Fibroblast of lung (primary cell): ENCODE measurements at regions not wholly inside any gene's neighbourhood (a gene's known extent, or its start where the extent isn't known, plus 50 kb on each side); places are given as distances from the start of the nearest gene placed in this dataset.

ENCODE experiments used
- DNase-seq, 2 donors: peaks; one replicate each; pipeline versions ENCODE4 v3.0.0 to v3.0.0-alpha.2; 2010; ENCODE audit warnings: low read depth in 2 of 2
- H2AFZ ChIP-seq: 2 replicates; pipeline ENCODE4 v1.5.1; 2012; ENCODE audit warnings: low read length, control low read depth, inconsistent platforms
- H3K27ac ChIP-seq: 2 replicates; pipeline ENCODE4 v1.5.1; 2011; ENCODE audit warnings: low read length, control low read depth; ENCODE audit not compliant: insufficient read depth
- H3K27me3 ChIP-seq: 2 replicates; pipeline ENCODE4 v1.5.1; 2011; ENCODE audit warnings: mild to moderate bottlenecking, low read length; ENCODE audit not compliant: control insufficient read depth, insufficient read depth
- H3K36me3 ChIP-seq: 2 replicates; pipeline ENCODE4 v1.5.1; 2011; ENCODE audit warnings: low read length; ENCODE audit not compliant: control insufficient read depth, insufficient read depth
- H3K4me1 ChIP-seq: 2 replicates; pipeline ENCODE4 v1.5.1; 2011; ENCODE audit warnings: low read length; ENCODE audit not compliant: control insufficient read depth, insufficient read depth; ENCODE audit errors: extremely low read depth
- H3K4me2 ChIP-seq: 2 replicates; pipeline ENCODE4 v1.5.1; 2011; ENCODE audit warnings: low read length, control low read depth; ENCODE audit not compliant: insufficient read depth; ENCODE audit errors: extremely low read depth
- H3K4me3 ChIP-seq, 4 experiments: fragments of 200-600 bp in 1 of 4; sonication (generic) in 1 of 4; replicated peaks in 1 of 4; 2 replicates each; pipeline ENCODE4 v1.5.1; 2011 to 2016; ENCODE audit warnings: low read length in 4 of 4, low read depth in 3 of 4, mild to moderate bottlenecking in 3 of 4, control low read depth in 2 of 4, inconsistent platforms in 1 of 4, mixed read lengths in 1 of 4; ENCODE audit not compliant: insufficient read depth in 1 of 4; ENCODE audit errors: control extremely low read depth in 1 of 4
- H3K79me2 ChIP-seq: 2 replicates; pipeline ENCODE4 v1.5.1; 2012; ENCODE audit warnings: mild to moderate bottlenecking, low read length, inconsistent platforms; ENCODE audit not compliant: control insufficient read depth, insufficient read depth
- H3K9ac ChIP-seq: 2 replicates; pipeline ENCODE4 v1.5.1; 2011; ENCODE audit warnings: mild to moderate bottlenecking, low read length, control low read depth; ENCODE audit not compliant: insufficient read depth
- H3K9me3 ChIP-seq: 2 replicates; pipeline ENCODE4 v1.5.1; 2012; ENCODE audit warnings: low read depth, low read length; ENCODE audit not compliant: control insufficient read depth, insufficient read depth
- H4K20me1 ChIP-seq: 2 replicates; pipeline ENCODE4 v1.5.1; 2011; ENCODE audit warnings: low read length; ENCODE audit not compliant: control insufficient read depth, insufficient read depth; ENCODE audit errors: extremely low read depth
- CTCF ChIP-seq, 2 donors: IDR thresholded peaks in 1 of 2; conservative IDR thresholded peaks in 1 of 2; 1 replicate in 1 of 2; 2 replicates in 1 of 2; pipeline ENCODE4 v1.5.1; 2011 to 2012; ENCODE audit warnings: low read length in 2 of 2, control low read depth in 1 of 2, inconsistent platforms in 1 of 2, low read depth in 1 of 2, mild to moderate bottlenecking in 1 of 2
- EZH2 ChIP-seq: IDR thresholded peaks from 2 replicates; pipeline ENCODE4 v1.5.1; 2012; ENCODE audit warnings: low read length, control low read depth, mild to moderate bottlenecking; ENCODE audit errors: missing control alignments

GRCh38 chr20:40939667-40940066, 89.0 kb upstream of the TOP1 start:
- Histone ChIP-seq H3K4me2 (no peak overlapping the region), H3K4me3 (no peak overlapping the region), H3K9ac (no peak overlapping the region), H3K36me3 (no peaks in the 10 kb centered on the region), H3K27me3 (no peaks in the 10 kb centered on the region), H2AFZ (no peak overlapping the region), H3K79me2 (no peaks in the 10 kb centered on the region), H3K27ac (no peak overlapping the region), H4K20me1 (no peaks in the 10 kb centered on the region), H3K9me3 (no peaks in the 10 kb centered on the region), H3K4me1 (no peaks in the 10 kb centered on the region)
- TF ChIP-seq CTCF (conservative IDR thresholded peaks at IDR 0.05 in 1 of 2, IDR thresholded peaks at IDR 0.05 in 1 of 2; ENCODE audit: low read depth in 1 of 2, low read length in 2 of 2) (no peak), EZH2 (no peak)
- no peak for DNase-seq

GRCh38 chr20:40941133-40941610, 87.5 kb upstream of the TOP1 start:
- no peaks in the 10 kb centered on the region for H3K4me1 ChIP-seq
- no peak overlapping the region for H3K27ac ChIP-seq
- H3K4me3 ChIP-seq = no peak overlapping the region
- no peak for DNase-seq
- H3K4me2 ChIP-seq = no peak overlapping the region
- no peaks in the 10 kb centered on the region for H4K20me1 ChIP-seq
- H3K9me3 ChIP-seq = no peaks in the 10 kb centered on the region
- no peak overlapping the region for H2AFZ ChIP-seq
- no peak overlapping the region for H3K9ac ChIP-seq
- no peaks in the 10 kb centered on the region for H3K79me2 ChIP-seq
- no peaks in the 10 kb centered on the region for H3K36me3 ChIP-seq
- no peaks in the 10 kb centered on the region for H3K27me3 ChIP-seq
- no peak for TF ChIP-seq EZH2
- TF ChIP-seq CTCF (conservative IDR thresholded peaks at IDR 0.05 in 1 of 2, IDR thresholded peaks at IDR 0.05 in 1 of 2; ENCODE audit: low read depth in 1 of 2, low read length in 2 of 2) = no peak

GRCh38 chr20:40942006-40942405, 86.6 kb upstream of the TOP1 start:
- no peaks in the 10 kb centered on the region for H3K36me3 ChIP-seq
- no peaks in the 10 kb centered on the region for H3K79me2 ChIP-seq
- no peak overlapping the region for H3K27ac ChIP-seq
- H3K4me3 ChIP-seq = no peak overlapping the region
- H2AFZ ChIP-seq = no peak overlapping the region
- no peaks in the 10 kb centered on the region for H3K27me3 ChIP-seq
- no peak for DNase-seq
- no peak overlapping the region for H3K4me2 ChIP-seq
- TF ChIP-seq CTCF (conservative IDR thresholded peaks at IDR 0.05 in 1 of 2, IDR thresholded peaks at IDR 0.05 in 1 of 2; ENCODE audit: low read depth in 1 of 2, low read length in 2 of 2) = no peak
- TF ChIP-seq EZH2 = no peak
- no peaks in the 10 kb centered on the region for H4K20me1 ChIP-seq
- H3K4me1 ChIP-seq = no peaks in the 10 kb centered on the region
- no peaks in the 10 kb centered on the region for H3K9me3 ChIP-seq
- no peak overlapping the region for H3K9ac ChIP-seq
